ENCODE measurements at regions not wholly inside any gene's neighbourhood (a gene's known extent, or its start where the extent isn't known, plus 50 kb on each side); places are given as distances from the start of the nearest gene placed in this dataset.

GRCh38 chr2:76579911-76580310, 869.2 kb upstream of the GCFC2 start:
- no peak for DNase-seq (ENCODE audit: low spot score)

GRCh38 chr2:76572981-76573380, 862.3 kb upstream of the GCFC2 start:
- DNase-seq (ENCODE audit: low spot score), result no peak

GRCh38 chr2:76569819-76570218, 859.1 kb upstream of the GCFC2 start:
- DNase-seq (ENCODE audit: low spot score), result no peak

GRCh38 chr2:76567478-76567877, 856.8 kb upstream of the GCFC2 start:
- DNase-seq (ENCODE audit: low spot score), result no peak

- DNase-seq (ENCODE audit: low spot score), result no peak
Observed at GRCh38 chr2:76564734-76565133, 854.0 kb upstream of the GCFC2 start.

- DNase-seq (ENCODE audit: low spot score), result no peak
Observed at GRCh38 chr2:76563730-76564129, 853.0 kb upstream of the GCFC2 start.

GRCh38 chr2:76558157-76558556, 847.4 kb upstream of the GCFC2 start:
- DNase-seq (ENCODE audit: low spot score), result no peak

GRCh38 chr2:76556018-76556417, 845.3 kb upstream of the GCFC2 start:
- DNase-seq (ENCODE audit: low spot score), result no peak

GRCh38 chr2:76546207-76546606, 835.5 kb upstream of the GCFC2 start:
- no peak for DNase-seq (ENCODE audit: low spot score)

GRCh38 chr2:76544901-76545300, 834.2 kb upstream of the GCFC2 start:
- no peak for DNase-seq (ENCODE audit: low spot score)

GRCh38 chr2:76517574-76517909, 806.8 kb upstream of the GCFC2 start:
- no peak for DNase-seq (ENCODE audit: low spot score)

GRCh38 chr2:76516861-76517573, 806.3 kb upstream of the GCFC2 start:
- no peak for DNase-seq (ENCODE audit: low spot score)

GRCh38 chr2:76512201-76512820, 801.6 kb upstream of the GCFC2 start:
- DNase-seq (ENCODE audit: low spot score), result no peak

- DNase-seq (ENCODE audit: low spot score), result no peak
Observed at GRCh38 chr2:76506538-76506937, 795.8 kb upstream of the GCFC2 start.

- DNase-seq (ENCODE audit: low spot score), result no peak
Observed at GRCh38 chr2:76501641-76502040, 790.9 kb upstream of the GCFC2 start.

GRCh38 chr2:76498360-76498759, 787.6 kb upstream of the GCFC2 start:
- no peak for DNase-seq (ENCODE audit: low spot score)

- no peak for DNase-seq (ENCODE audit: low spot score)
Observed at GRCh38 chr2:76491503-76491902, 780.8 kb upstream of the GCFC2 start.

GRCh38 chr2:76478266-76479035, 767.7 kb upstream of the GCFC2 start:
- no peak for DNase-seq (ENCODE audit: low spot score)

GRCh38 chr2:76472946-76473345, 762.2 kb upstream of the GCFC2 start:
- DNase-seq (ENCODE audit: low spot score), result no peak

- DNase-seq (ENCODE audit: low spot score), result no peak
Observed at GRCh38 chr2:76469066-76469465, 758.4 kb upstream of the GCFC2 start.

- no peak for DNase-seq (ENCODE audit: low spot score)
Observed at GRCh38 chr2:76467326-76467725, 756.6 kb upstream of the GCFC2 start.

- DNase-seq (ENCODE audit: low spot score), result no peak
Observed at GRCh38 chr2:76464310-76464709, 753.6 kb upstream of the GCFC2 start.

GRCh38 chr2:76461431-76461830, 750.7 kb upstream of the GCFC2 start:
- no peak for DNase-seq (ENCODE audit: low spot score)

Measured in kidney tubule cell (primary cell).